Hematopoietic multipotent progenitor cell treated with erythropoietin and hydrocortisone succinate and interleukin-3 and kit ligand, for 6 days (in vitro differentiated cells): ENCODE measurements at regions not wholly inside any gene's neighbourhood (a gene's known extent, or its start where the extent isn't known, plus 50 kb on each side); places are given as distances from the start of the nearest gene placed in this dataset.
A peak's percentile ranks its signal among the peaks of the same experiment; 100 is the strongest.

ENCODE experiments used
- DNase-seq: peaks from one replicate; pipeline ENCODE4 v3.0.0-alpha.2; 2015

DNA sequence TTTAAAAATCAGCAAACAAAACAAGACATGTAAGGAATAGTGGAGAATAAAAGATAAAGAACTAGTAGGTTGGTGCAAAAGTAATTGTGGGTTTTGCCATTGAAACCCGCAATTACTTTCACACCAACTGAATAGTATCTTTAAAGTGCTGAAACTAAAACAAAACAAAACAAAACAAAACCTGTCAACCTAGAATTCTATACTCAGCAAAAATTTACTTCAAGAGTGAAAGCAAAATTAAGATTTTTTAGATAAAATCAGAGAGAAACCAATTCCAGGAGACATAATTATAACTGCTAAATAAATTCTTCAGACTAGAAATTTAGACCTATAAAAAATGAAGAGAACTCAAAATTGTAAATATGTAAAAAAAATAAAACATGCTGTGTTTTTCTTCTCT is 114.0 kb upstream of the TSPAN2 start:
- DNase-seq = no peak

- no peak for DNase-seq
Measured at GRCh38 chr1:115201598-115201997, 112.3 kb upstream of the TSPAN2 start.

DNA sequence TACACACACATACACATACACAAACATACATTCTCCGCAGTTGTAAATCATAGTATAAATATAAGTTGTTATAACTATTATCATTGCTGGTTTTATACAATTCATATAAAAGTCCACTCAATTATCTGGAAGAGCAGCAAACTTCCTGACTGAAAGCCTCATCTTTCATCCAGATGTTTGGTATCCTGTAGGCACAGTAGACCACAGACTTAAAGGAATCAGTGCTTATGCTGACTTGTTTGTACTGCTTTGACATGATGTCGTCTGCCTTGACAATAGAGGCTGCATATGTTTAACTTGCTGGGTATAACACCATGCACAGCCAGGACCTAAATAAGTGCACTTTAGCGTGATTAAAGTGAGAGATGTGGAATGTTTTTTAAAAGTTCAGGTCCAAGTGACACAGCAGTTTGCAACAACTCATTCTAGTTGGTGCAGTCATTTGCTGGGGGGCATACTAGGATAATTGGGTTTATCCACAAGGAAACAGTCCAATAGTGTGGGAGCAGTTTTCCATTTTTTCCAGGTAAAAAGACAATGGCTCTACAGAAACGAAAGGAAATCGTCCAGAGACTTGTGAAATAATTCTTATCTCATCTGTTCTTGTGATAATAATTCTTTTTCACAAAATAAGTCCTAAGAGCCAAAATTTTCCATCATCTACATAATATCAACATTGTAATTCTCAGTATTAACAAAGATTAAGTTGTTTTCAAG is 110.3 kb upstream of the TSPAN2 start:
- DNase-seq = no peak

GRCh38 chr1:115198938-115199337 is 109.6 kb upstream of the TSPAN2 start:
- DNase-seq = no peak

GRCh38 chr1:115196296-115196695 is 107.0 kb upstream of the TSPAN2 start:
- no peak for DNase-seq

DNA sequence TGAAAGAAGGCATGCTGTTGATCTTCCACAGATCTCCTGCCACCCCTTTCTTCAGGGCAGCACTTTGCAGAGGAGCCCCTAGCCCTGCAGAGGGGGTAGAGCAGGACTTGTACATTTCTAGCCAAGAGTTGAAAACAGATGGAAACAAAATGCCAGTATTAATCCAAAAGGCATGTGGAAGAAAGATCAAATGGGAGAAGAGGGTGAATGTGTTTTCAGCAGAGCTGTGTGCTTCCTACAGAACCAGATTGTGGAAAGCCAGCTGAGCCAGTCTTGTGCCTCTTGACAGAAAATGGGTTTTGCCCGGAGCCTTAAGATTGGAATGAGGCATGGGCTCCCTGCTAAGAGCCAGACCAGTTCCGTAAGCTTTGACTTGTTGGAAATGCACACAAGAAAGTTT is 105.2 kb upstream of the TSPAN2 start:
- no peak for DNase-seq

DNA sequence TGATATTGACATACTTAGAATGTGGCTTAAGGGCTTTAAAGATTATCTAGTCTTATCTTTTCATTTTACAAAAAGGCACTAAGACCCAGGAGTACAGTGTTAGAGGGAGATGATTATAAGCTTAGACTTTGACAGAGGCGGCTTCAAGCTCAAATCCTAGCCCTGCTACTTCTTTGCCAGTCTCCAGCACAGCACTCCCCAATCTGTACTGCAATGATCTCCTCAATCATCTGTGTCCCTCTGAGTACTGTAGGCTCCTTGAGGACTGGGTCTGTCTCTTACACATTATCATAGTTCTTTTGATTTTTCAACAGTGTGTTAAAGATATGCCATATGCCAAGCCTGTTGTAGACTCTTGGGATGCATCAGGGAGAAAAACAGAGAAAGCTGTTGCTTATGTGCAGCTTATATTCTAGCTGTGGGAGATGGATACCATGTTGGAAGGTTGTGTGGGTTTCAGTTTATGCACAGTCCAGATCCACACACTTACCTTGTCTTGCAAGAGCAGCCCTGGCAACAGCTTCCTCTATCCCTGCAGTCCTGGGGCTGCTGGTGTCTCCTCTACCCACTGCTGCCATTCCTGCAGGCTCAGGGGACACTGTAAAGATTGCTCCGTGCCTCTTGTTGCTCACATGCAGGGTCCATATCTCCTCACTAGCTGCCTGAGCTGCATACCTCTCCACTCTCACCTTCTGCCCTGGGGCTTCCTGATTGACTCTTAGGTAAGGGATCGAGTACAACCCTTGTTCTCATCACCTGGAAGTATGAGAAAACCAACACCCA is 103.9 kb upstream of the TSPAN2 start:
- DNase-seq = no peak

DNA sequence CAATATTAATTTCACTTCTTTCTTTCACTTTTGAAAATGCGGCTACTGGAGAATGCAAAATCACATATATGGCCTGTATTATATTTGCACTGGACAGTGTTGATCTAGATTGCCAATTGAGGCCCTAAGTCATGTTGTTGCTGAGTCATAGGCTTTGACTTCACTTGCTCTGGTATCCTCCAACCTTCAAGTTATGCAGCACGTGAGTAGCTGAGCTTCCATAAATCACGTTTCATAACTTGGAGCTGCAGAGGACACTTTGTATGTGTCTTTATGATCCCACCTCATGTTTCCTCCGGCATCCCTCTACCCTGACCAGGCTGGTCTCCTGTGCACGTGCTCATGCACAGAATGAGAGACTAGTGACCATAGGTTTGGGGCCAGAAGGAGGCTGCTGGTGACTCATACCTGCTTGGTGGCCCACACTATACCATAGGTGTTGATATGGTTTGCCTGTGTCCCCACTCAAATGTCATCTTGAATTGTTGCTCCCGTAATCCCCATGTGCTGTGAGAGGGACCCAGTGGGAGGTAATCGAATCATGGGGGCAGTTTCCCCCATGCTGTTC is 103.0 kb upstream of the TSPAN2 start:
- DNase-seq = no peak

- no peak for DNase-seq
Measured at GRCh38 chr1:115191691-115192090, 102.4 kb upstream of the TSPAN2 start.

- no peak for DNase-seq
Measured at GRCh38 chr1:115190540-115191170, 101.4 kb upstream of the TSPAN2 start.

GRCh38 chr1:115189814-115190539 is 100.7 kb upstream of the TSPAN2 start:
- no peak for DNase-seq

- DNase-seq = no peak
Measured at GRCh38 chr1:115188680-115189395, 99.5 kb upstream of the TSPAN2 start.

DNA sequence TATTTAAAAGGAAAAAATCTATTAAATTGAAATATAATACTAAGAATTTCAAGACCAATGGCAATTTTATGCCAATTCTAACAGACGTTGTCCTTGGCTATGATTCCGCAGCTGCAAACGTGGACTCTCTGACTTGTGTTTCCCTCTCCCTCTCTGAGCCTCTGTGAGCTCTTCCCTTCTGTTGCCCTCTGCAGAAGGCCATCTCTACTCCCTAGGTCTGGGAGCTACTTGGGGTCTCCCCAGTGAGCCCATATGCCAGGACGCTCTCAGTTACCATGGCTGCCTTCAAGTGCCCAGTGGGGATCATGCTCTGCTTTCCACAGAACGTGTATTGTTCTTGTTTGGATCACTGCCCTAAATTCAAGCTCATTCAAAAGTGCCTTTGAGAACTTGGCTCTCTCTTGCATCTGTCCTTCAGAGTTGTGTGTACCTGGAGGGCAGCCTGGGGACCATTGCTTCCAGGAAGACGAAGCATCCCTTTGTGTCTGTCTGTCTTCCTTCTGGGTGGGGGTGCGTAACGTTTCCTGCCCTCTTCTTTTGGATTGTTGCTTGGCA is 97.5 kb upstream of the TSPAN2 start:
- DNase-seq = no peak

DNA sequence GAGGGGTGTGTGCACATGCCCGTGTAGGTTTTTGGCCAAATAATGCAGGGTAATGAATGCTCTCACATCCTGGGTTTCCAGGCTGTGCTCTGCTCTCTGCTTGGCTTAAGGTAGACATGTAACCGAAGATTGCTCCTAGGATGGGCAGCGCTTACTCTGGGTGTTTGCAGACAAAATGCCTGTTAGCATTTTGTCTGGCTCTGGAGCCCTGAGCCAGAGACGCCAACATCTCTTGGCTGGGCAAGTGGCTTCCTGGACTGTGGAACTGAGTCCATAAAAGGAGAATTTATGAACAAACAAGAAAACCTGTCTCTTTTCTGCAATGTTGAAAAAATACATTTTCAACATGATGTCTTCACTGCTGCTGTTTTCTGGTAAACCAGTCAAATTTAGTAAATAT is 96.0 kb upstream of the TSPAN2 start:
- DNase-seq = no peak

- no peak for DNase-seq
Measured at GRCh38 chr1:115184951-115185331, 95.6 kb upstream of the TSPAN2 start.

DNA sequence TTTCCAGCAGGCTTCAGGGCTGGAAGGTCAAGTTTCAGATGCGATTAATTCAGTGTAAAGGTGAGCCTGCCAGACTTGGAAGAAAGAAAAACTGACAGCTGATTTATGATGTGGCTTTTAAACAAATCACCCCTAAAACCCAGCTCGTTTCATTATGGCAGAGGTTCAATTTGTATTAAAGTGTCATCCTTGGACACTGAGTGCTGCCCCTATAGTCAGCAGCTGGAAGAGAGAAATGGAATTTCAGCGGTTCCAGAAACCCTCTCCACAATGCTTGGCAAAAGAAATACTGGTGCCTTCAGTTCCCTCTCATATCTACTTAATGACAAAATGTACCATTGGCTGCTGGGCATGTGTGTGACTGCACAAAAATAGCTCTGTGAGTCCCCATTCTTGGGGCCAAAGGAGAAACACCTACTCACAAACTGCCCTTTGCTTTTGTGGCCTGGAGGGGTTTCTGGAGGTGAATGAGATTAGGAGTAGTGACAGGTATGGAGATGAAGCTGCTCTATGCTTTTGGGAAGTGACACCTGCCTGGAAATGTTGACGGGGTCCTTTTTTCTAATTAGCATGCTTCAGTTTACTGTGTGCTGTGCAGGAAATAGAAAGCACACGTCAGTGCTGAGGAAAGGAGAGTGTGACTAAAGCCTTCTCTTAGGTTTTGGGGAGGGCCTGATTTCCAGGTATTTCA is 95.1 kb upstream of the TSPAN2 start:
- no peak for DNase-seq

- no peak for DNase-seq
Measured at GRCh38 chr1:115183721-115184259, 94.5 kb upstream of the TSPAN2 start.

GRCh38 chr1:115183158-115183557 is 93.9 kb upstream of the TSPAN2 start:
- peak; percentile 9 for DNase-seq

DNA sequence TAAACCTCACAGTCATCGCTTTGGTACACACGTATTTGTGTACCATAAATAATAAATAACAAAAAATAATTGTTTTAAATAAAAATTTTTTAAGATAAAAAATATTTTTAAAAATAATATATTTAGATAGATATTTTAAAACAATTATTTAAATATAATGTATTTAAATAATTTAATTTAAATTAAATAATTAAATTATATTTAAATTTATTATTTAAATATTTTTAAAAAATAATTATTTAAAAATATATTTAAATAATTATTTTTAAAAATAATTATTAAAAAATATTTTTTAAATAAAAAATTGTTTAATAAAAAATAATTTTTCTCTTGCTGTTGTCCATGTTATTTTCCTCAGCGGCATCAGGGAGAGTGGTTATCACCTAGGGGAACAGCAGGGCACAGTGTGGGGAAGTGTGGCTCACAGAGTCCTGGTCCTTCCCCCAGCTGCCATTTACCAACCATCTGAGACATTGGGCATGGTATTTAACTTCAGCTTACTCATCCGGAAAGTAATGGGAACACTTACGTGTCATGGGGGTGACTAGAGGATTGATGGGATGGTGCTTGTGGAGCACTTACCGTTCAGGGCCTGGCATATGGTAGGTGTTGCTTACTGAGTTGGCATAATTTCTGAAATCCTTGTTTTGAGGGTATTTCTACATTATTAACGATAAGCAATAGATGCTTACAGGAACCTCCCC is 92.9 kb upstream of the TSPAN2 start:
- no peak for DNase-seq

- DNase-seq = no peak
Measured at GRCh38 chr1:115181231-115181630, 91.9 kb upstream of the TSPAN2 start.
